ENCODE measurements at regions not wholly inside any gene's neighbourhood (a gene's known extent, or its start where the extent isn't known, plus 50 kb on each side); places are given as distances from the start of the nearest gene placed in this dataset.
"Not testable (repeated sequence)": the region's sequence is repeated elsewhere in the genome, so short reads cannot be mapped to it uniquely, and the experiment has no call there.

GRCh38 chr7:21336743-21337142 lies 91.1 kb upstream of the SP4 start:
- H3K4me3 ChIP-seq (ENCODE audit: low read depth, low read length): no peak overlapping the region
- H3K9me3 ChIP-seq (ENCODE audit: control insufficient read depth, insufficient read depth, low read length): no peaks in the 10 kb centered on the region
- H3K36me3 ChIP-seq (ENCODE audit: control insufficient read depth, insufficient read depth, low read length): no peaks in the 10 kb centered on the region
- H3K27me3 ChIP-seq (ENCODE audit: control insufficient read depth, insufficient read depth, low read length): no peaks in the 10 kb centered on the region
- H3K4me1 ChIP-seq (ENCODE audit: control insufficient read depth, insufficient read depth, low read length): no peaks in the 10 kb centered on the region
- DNase-seq (ENCODE audit: low read depth in 4 of 6, low spot score in 6 of 6): peak in 1 of 6 donors; percentile 2
- H3K27ac ChIP-seq (ENCODE audit: low read depth, low read length): no peak overlapping the region
- 87% methylated on average over 5 of the region's 7 CpGs for WGBS (ENCODE audit: insufficient coverage)

GRCh38 chr7:21338728-21339164 lies 89.1 kb upstream of the SP4 start:
- Histone ChIP-seq H3K9me3 (ENCODE audit: control insufficient read depth, insufficient read depth, low read length) (no peaks in the 10 kb centered on the region), H3K27ac (ENCODE audit: low read depth, low read length) (no peak overlapping the region), H3K27me3 (ENCODE audit: control insufficient read depth, insufficient read depth, low read length) (no peaks in the 10 kb centered on the region), H3K4me1 (ENCODE audit: control insufficient read depth, insufficient read depth, low read length) (no peaks in the 10 kb centered on the region), H3K4me3 (ENCODE audit: low read depth, low read length) (no peak overlapping the region), H3K36me3 (ENCODE audit: control insufficient read depth, insufficient read depth, low read length) (no peaks in the 10 kb centered on the region)
- WGBS (ENCODE audit: insufficient coverage): 100% methylated on average over 1 of the region's 4 CpGs
- DNase-seq (ENCODE audit: low read depth in 4 of 6, low spot score in 6 of 6): no peak

GRCh38 chr7:21344900-21345299 lies 83.0 kb upstream of the SP4 start:
- 55% methylated on average over 2 of the region's 7 CpGs for WGBS (ENCODE audit: insufficient coverage)
- H3K4me1 ChIP-seq (ENCODE audit: control insufficient read depth, insufficient read depth, low read length); H3K9me3 ChIP-seq (ENCODE audit: control insufficient read depth, insufficient read depth, low read length); H3K4me3 ChIP-seq (ENCODE audit: low read depth, low read length); H3K27me3 ChIP-seq (ENCODE audit: control insufficient read depth, insufficient read depth, low read length); H3K36me3 ChIP-seq (ENCODE audit: control insufficient read depth, insufficient read depth, low read length); H3K27ac ChIP-seq (ENCODE audit: low read depth, low read length); DNase-seq (ENCODE audit: low read depth in 4 of 6, low spot score in 6 of 6): not testable (repeated sequence)

GRCh38 chr7:21345361-21345760 lies 82.5 kb upstream of the SP4 start:
- no peak overlapping the region for H3K27ac ChIP-seq (ENCODE audit: low read depth, low read length)
- 76% methylated on average over 7 of the region's 9 CpGs for WGBS (ENCODE audit: insufficient coverage)
- no peak for DNase-seq (ENCODE audit: low read depth in 4 of 6, low spot score in 6 of 6)
- no peaks in the 10 kb centered on the region for H3K9me3 ChIP-seq (ENCODE audit: control insufficient read depth, insufficient read depth, low read length)
- H3K27me3 ChIP-seq (ENCODE audit: control insufficient read depth, insufficient read depth, low read length): no peaks in the 10 kb centered on the region
- H3K4me1 ChIP-seq (ENCODE audit: control insufficient read depth, insufficient read depth, low read length): no peaks in the 10 kb centered on the region
- no peak overlapping the region for H3K4me3 ChIP-seq (ENCODE audit: low read depth, low read length)
- no peaks in the 10 kb centered on the region for H3K36me3 ChIP-seq (ENCODE audit: control insufficient read depth, insufficient read depth, low read length)

- H3K4me1 ChIP-seq (ENCODE audit: control insufficient read depth, insufficient read depth, low read length): no peaks in the 10 kb centered on the region
- H3K4me3 ChIP-seq (ENCODE audit: low read depth, low read length): no peak overlapping the region
- H3K9me3 ChIP-seq (ENCODE audit: control insufficient read depth, insufficient read depth, low read length): no peaks in the 10 kb centered on the region
- H3K36me3 ChIP-seq (ENCODE audit: control insufficient read depth, insufficient read depth, low read length): no peaks in the 10 kb centered on the region
- no peak for DNase-seq (ENCODE audit: low read depth in 4 of 6, low spot score in 6 of 6)
- no peaks in the 10 kb centered on the region for H3K27me3 ChIP-seq (ENCODE audit: control insufficient read depth, insufficient read depth, low read length)
- no peak overlapping the region for H3K27ac ChIP-seq (ENCODE audit: low read depth, low read length)
These were observed 81.6 kb upstream of the SP4 start for GRCh38 chr7:21346297-21346696.

GRCh38 chr7:21352540-21353387 lies 75.1 kb upstream of the SP4 start:
- H3K4me3 ChIP-seq (ENCODE audit: low read depth, low read length): no peak overlapping the region
- H3K27ac ChIP-seq (ENCODE audit: low read depth, low read length): no peak overlapping the region
- H3K9me3 ChIP-seq (ENCODE audit: control insufficient read depth, insufficient read depth, low read length): no peaks in the 10 kb centered on the region
- H3K36me3 ChIP-seq (ENCODE audit: control insufficient read depth, insufficient read depth, low read length): no peaks in the 10 kb centered on the region
- no peak for DNase-seq (ENCODE audit: low read depth in 4 of 6, low spot score in 6 of 6)
- H3K27me3 ChIP-seq (ENCODE audit: control insufficient read depth, insufficient read depth, low read length): no peaks in the 10 kb centered on the region
- H3K4me1 ChIP-seq (ENCODE audit: control insufficient read depth, insufficient read depth, low read length): no peaks in the 10 kb centered on the region
- 100% methylated on average over 2 of the region's 4 CpGs for WGBS (ENCODE audit: insufficient coverage)

- no peak for DNase-seq (ENCODE audit: low read depth in 4 of 6, low spot score in 6 of 6)
- H3K36me3 ChIP-seq (ENCODE audit: control insufficient read depth, insufficient read depth, low read length): no peaks in the 10 kb centered on the region
- H3K9me3 ChIP-seq (ENCODE audit: control insufficient read depth, insufficient read depth, low read length): no peaks in the 10 kb centered on the region
- no peak overlapping the region for H3K4me3 ChIP-seq (ENCODE audit: low read depth, low read length)
- WGBS (ENCODE audit: insufficient coverage): 93% methylated on average over 4 of the region's 4 CpGs
- no peaks in the 10 kb centered on the region for H3K27me3 ChIP-seq (ENCODE audit: control insufficient read depth, insufficient read depth, low read length)
- H3K27ac ChIP-seq (ENCODE audit: low read depth, low read length): no peak overlapping the region
- no peaks in the 10 kb centered on the region for H3K4me1 ChIP-seq (ENCODE audit: control insufficient read depth, insufficient read depth, low read length)
These were observed 74.5 kb upstream of the SP4 start for GRCh38 chr7:21353388-21353780.

GRCh38 chr7:21354284-21354683 lies 73.6 kb upstream of the SP4 start:
- no peak for DNase-seq (ENCODE audit: low read depth in 4 of 6, low spot score in 6 of 6)
- no peak overlapping the region for H3K27ac ChIP-seq (ENCODE audit: low read depth, low read length)
- 94% methylated on average over 2 of the region's 5 CpGs for WGBS (ENCODE audit: insufficient coverage)
- H3K27me3 ChIP-seq (ENCODE audit: control insufficient read depth, insufficient read depth, low read length): no peaks in the 10 kb centered on the region
- no peak overlapping the region for H3K4me3 ChIP-seq (ENCODE audit: low read depth, low read length)
- H3K4me1 ChIP-seq (ENCODE audit: control insufficient read depth, insufficient read depth, low read length): no peaks in the 10 kb centered on the region
- no peaks in the 10 kb centered on the region for H3K9me3 ChIP-seq (ENCODE audit: control insufficient read depth, insufficient read depth, low read length)
- no peaks in the 10 kb centered on the region for H3K36me3 ChIP-seq (ENCODE audit: control insufficient read depth, insufficient read depth, low read length)

- no peaks in the 10 kb centered on the region for H3K9me3 ChIP-seq (ENCODE audit: control insufficient read depth, insufficient read depth, low read length)
- H3K27ac ChIP-seq (ENCODE audit: low read depth, low read length): no peak overlapping the region
- no CpG with 5 or more reads among the region's 2 CpGs for WGBS (ENCODE audit: insufficient coverage)
- DNase-seq (ENCODE audit: low read depth in 4 of 6, low spot score in 6 of 6): no peak
- no peaks in the 10 kb centered on the region for H3K36me3 ChIP-seq (ENCODE audit: control insufficient read depth, insufficient read depth, low read length)
- H3K27me3 ChIP-seq (ENCODE audit: control insufficient read depth, insufficient read depth, low read length): no peaks in the 10 kb centered on the region
- H3K4me1 ChIP-seq (ENCODE audit: control insufficient read depth, insufficient read depth, low read length): no peaks in the 10 kb centered on the region
- no peak overlapping the region for H3K4me3 ChIP-seq (ENCODE audit: low read depth, low read length)
These were observed 72.4 kb upstream of the SP4 start for GRCh38 chr7:21355406-21355874.

- Histone ChIP-seq H3K27me3 (ENCODE audit: control insufficient read depth, insufficient read depth, low read length) (no peaks in the 10 kb centered on the region), H3K4me1 (ENCODE audit: control insufficient read depth, insufficient read depth, low read length) (no peaks in the 10 kb centered on the region), H3K36me3 (ENCODE audit: control insufficient read depth, insufficient read depth, low read length) (no peaks in the 10 kb centered on the region), H3K9me3 (ENCODE audit: control insufficient read depth, insufficient read depth, low read length) (no peaks in the 10 kb centered on the region), H3K27ac (ENCODE audit: low read depth, low read length) (no peak overlapping the region), H3K4me3 (ENCODE audit: low read depth, low read length) (no peak overlapping the region)
- DNase-seq (ENCODE audit: low read depth in 4 of 6, low spot score in 6 of 6): no peak
These were observed 71.3 kb upstream of the SP4 start for GRCh38 chr7:21356616-21357015.

All from spinal cord (tissue), 9 donors.